ENCODE measurements at regions not wholly inside any gene's neighbourhood (a gene's known extent, or its start where the extent isn't known, plus 50 kb on each side); places are given as distances from the start of the nearest gene placed in this dataset.

DNA sequence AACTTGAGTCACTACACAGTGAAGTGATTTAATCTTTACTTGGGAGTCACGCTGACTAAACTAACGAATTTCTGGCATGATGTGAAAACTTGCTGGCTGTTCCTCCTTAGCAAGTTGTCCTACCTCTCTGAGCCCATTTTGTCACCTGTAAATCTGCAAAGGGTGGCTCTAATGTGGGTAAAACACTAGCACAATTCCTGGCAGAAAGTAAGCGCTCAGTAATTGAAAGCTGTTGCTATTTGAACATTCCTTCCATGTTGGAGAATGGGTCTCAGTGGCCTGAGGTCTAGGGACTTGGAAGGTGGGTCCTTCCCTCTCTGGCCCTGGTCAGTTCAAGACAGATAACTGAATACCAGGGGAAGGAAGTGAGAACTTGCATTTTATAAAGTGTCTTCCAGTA, 309.0 kb upstream of the PROX1 start:
- POLR2A ChIA-PET = no interaction called here
- H3K9me2 ChIP-seq = no peaks in the 10 kb centered on the region
- H4K20me1 ChIP-seq (ENCODE audit: insufficient read depth) = no peaks in the 10 kb centered on the region

DNA sequence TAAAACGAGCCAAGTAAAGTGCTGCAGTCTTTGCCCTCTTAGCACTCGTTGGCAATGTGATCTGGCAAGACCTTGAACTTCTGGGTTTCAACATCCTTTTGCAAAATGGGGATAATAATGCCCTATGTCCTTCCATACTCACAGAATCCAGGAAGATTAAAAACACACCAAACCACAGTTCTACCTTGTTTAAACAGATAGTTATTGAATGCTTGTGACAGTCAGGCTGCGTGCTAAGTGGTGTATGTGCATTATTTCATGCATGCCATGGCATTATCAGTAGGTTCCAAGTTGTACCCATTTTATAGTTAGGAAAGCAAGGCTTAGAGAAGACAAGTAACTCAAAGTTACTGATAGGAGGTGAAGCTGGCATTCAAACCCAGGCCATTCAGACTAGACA, 308.6 kb upstream of the PROX1 start:
- 10% methylated on average over 3 of the region's 3 CpGs for WGBS (ENCODE audit: low lambda C conversion rate)
- no peaks in the 10 kb centered on the region for H3K27me3 ChIP-seq (ENCODE audit: insufficient read depth)
- CTCF ChIA-PET = no interaction called here
- no peaks in the 10 kb centered on the region for H3F3A ChIP-seq (replicated peaks; ENCODE audit: insufficient read depth)
- H3K9me3 ChIP-seq = no peaks in the 10 kb centered on the region
- no peaks in the 10 kb centered on the region for H3K79me2 ChIP-seq (ENCODE audit: insufficient read depth)
- no peak overlapping the region for H3K4me3 ChIP-seq (ENCODE audit: low read depth in 2 of 2, low read length in 1 of 2)
- H4K20me1 ChIP-seq (ENCODE audit: insufficient read depth) = no peaks in the 10 kb centered on the region
- POLR2A ChIA-PET = no interaction called here
- H3K9me2 ChIP-seq = no peaks in the 10 kb centered on the region
- no peak overlapping the region for H3K4me2 ChIP-seq
- H3K27ac ChIP-seq (ENCODE audit: low read depth in 2 of 2, low read length in 1 of 2) = no peak overlapping the region
- no peak overlapping the region for H2AFZ ChIP-seq (ENCODE audit: low read depth)
- DNase-seq = no peak
- no peaks in the 10 kb centered on the region for H3K36me3 ChIP-seq (replicated peaks in 1 of 2; ENCODE audit: control insufficient read depth in 1 of 2, insufficient read depth in 2 of 2, low read length in 1 of 2)
- peaks cover 0 to 2% of the 10 kb centered on the region in 2 experiments; a peak in 1 of 4 replicates for H3K4me1 ChIP-seq (ENCODE audit: control insufficient read depth in 1 of 2, insufficient read depth in 2 of 2, low read depth in 1 of 2, low read length in 1 of 2)
- H3K9ac ChIP-seq = no peak overlapping the region
- TF ChIP-seq, protein P1, sequence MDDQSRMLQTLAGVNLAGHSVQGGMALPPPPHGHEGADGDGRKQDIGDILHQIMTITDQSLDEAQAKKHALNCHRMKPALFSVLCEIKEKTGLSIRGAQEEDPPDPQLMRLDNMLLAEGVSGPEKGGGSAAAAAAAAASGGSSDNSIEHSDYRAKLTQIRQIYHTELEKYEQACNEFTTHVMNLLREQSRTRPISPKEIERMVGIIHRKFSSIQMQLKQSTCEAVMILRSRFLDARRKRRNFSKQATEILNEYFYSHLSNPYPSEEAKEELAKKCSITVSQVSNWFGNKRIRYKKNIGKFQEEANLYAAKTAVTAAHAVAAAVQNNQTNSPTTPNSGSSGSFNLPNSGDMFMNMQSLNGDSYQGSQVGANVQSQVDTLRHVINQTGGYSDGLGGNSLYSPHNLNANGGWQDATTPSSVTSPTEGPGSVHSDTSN (IDR thresholded peaks at IDR 0.05) = no peak
- TF ChIP-seq TAF1 (IDR thresholded peaks at IDR 0.05; ENCODE audit: borderline replicate concordance, low read depth, low read length) (no peak), YY1 (IDR thresholded peaks at IDR 0.05; ENCODE audit: low read depth) (no peak), EP300 (IDR thresholded peaks at IDR 0.05; ENCODE audit: borderline replicate concordance in 1 of 2, low read depth in 1 of 2, low read length in 1 of 2) (no peak), RAD21 (IDR thresholded peaks at IDR 0.05; ENCODE audit: low read length) (no peak), MXI1 (IDR thresholded peaks at IDR 0.05; ENCODE audit: low read depth, low read length) (no peak), SIN3A (IDR thresholded peaks at IDR 0.05; ENCODE audit: borderline replicate concordance, low read depth, low read length) (no peak)
- TF ChIP-seq, protein P2, sequence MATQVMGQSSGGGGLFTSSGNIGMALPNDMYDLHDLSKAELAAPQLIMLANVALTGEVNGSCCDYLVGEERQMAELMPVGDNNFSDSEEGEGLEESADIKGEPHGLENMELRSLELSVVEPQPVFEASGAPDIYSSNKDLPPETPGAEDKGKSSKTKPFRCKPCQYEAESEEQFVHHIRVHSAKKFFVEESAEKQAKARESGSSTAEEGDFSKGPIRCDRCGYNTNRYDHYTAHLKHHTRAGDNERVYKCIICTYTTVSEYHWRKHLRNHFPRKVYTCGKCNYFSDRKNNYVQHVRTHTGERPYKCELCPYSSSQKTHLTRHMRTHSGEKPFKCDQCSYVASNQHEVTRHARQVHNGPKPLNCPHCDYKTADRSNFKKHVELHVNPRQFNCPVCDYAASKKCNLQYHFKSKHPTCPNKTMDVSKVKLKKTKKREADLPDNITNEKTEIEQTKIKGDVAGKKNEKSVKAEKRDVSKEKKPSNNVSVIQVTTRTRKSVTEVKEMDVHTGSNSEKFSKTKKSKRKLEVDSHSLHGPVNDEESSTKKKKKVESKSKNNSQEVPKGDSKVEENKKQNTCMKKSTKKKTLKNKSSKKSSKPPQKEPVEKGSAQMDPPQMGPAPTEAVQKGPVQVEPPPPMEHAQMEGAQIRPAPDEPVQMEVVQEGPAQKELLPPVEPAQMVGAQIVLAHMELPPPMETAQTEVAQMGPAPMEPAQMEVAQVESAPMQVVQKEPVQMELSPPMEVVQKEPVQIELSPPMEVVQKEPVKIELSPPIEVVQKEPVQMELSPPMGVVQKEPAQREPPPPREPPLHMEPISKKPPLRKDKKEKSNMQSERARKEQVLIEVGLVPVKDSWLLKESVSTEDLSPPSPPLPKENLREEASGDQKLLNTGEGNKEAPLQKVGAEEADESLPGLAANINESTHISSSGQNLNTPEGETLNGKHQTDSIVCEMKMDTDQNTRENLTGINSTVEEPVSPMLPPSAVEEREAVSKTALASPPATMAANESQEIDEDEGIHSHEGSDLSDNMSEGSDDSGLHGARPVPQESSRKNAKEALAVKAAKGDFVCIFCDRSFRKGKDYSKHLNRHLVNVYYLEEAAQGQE (IDR thresholded peaks at IDR 0.05; ENCODE audit: low read depth, low read length) = no peak
- TF ChIP-seq, protein P3, sequence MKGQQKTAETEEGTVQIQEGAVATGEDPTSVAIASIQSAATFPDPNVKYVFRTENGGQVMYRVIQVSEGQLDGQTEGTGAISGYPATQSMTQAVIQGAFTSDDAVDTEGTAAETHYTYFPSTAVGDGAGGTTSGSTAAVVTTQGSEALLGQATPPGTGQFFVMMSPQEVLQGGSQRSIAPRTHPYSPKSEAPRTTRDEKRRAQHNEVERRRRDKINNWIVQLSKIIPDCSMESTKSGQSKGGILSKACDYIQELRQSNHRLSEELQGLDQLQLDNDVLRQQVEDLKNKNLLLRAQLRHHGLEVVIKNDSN (IDR thresholded peaks at IDR 0.05; ENCODE audit: borderline replicate concordance, low read depth) = no peak
- TF ChIP-seq, protein P4, sequence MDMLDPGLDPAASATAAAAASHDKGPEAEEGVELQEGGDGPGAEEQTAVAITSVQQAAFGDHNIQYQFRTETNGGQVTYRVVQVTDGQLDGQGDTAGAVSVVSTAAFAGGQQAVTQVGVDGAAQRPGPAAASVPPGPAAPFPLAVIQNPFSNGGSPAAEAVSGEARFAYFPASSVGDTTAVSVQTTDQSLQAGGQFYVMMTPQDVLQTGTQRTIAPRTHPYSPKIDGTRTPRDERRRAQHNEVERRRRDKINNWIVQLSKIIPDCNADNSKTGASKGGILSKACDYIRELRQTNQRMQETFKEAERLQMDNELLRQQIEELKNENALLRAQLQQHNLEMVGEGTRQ (IDR thresholded peaks at IDR 0.05; ENCODE audit: borderline replicate concordance, low read depth, low read length) = no peak

More for the DNA sequence above, 309.0 kb upstream of the PROX1 start:
- CTCF ChIA-PET = no interaction called here
- Histone ChIP-seq H3K27me3 (ENCODE audit: insufficient read depth) (no peaks in the 10 kb centered on the region), H2AFZ (ENCODE audit: low read depth) (no peak overlapping the region), H3K79me2 (ENCODE audit: insufficient read depth) (no peaks in the 10 kb centered on the region), H3K9ac (no peak overlapping the region), H3K27ac (ENCODE audit: low read depth in 2 of 2, low read length in 1 of 2) (no peak overlapping the region), H3K4me1 (ENCODE audit: control insufficient read depth in 1 of 2, insufficient read depth in 2 of 2, low read depth in 1 of 2, low read length in 1 of 2) (peaks cover 0 to 2% of the 10 kb centered on the region in 2 experiments; a peak in 1 of 4 replicates), H3K4me3 (ENCODE audit: low read depth in 2 of 2, low read length in 1 of 2) (no peak overlapping the region), H3K36me3 (replicated peaks in 1 of 2; ENCODE audit: control insufficient read depth in 1 of 2, insufficient read depth in 2 of 2, low read length in 1 of 2) (no peaks in the 10 kb centered on the region), H3F3A (replicated peaks; ENCODE audit: insufficient read depth) (no peaks in the 10 kb centered on the region), H3K4me2 (no peak overlapping the region), H3K9me3 (no peaks in the 10 kb centered on the region)
- DNase-seq = no peak
- WGBS (ENCODE audit: low lambda C conversion rate) = 20% methylated on average over 3 of the region's 3 CpGs
- TF ChIP-seq, protein P4 (IDR thresholded peaks at IDR 0.05; ENCODE audit: borderline replicate concordance, low read depth, low read length) = no peak
- TF ChIP-seq JUND (IDR thresholded peaks at IDR 0.05) (no peak), RCOR1 (IDR thresholded peaks at IDR 0.05; ENCODE audit: low read length) (no peak), ELF1 (IDR thresholded peaks at IDR 0.05) (no peak), YY1 (IDR thresholded peaks at IDR 0.05; ENCODE audit: low read depth) (no peak), RXRA (IDR thresholded peaks at IDR 0.05; ENCODE audit: borderline replicate concordance, low read depth) (no peak), EZH2phosphoT487 (IDR thresholded peaks at IDR 0.05; ENCODE audit: borderline replicate concordance, low read depth) (no peak), NFIC (IDR thresholded peaks at IDR 0.05; ENCODE audit: borderline replicate concordance) (no peak), MEF2A (IDR thresholded peaks at IDR 0.05; ENCODE audit: borderline replicate concordance, low read depth) (no peak), FOSL2 (IDR thresholded peaks at IDR 0.05; ENCODE audit: borderline replicate concordance, low read depth) (no peak), FOXJ3 (CRISPR knock-in tag; IDR thresholded peaks at IDR 0.05) (no peak)
- TF ChIP-seq, protein P5, sequence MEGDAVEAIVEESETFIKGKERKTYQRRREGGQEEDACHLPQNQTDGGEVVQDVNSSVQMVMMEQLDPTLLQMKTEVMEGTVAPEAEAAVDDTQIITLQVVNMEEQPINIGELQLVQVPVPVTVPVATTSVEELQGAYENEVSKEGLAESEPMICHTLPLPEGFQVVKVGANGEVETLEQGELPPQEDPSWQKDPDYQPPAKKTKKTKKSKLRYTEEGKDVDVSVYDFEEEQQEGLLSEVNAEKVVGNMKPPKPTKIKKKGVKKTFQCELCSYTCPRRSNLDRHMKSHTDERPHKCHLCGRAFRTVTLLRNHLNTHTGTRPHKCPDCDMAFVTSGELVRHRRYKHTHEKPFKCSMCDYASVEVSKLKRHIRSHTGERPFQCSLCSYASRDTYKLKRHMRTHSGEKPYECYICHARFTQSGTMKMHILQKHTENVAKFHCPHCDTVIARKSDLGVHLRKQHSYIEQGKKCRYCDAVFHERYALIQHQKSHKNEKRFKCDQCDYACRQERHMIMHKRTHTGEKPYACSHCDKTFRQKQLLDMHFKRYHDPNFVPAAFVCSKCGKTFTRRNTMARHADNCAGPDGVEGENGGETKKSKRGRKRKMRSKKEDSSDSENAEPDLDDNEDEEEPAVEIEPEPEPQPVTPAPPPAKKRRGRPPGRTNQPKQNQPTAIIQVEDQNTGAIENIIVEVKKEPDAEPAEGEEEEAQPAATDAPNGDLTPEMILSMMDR (IDR thresholded peaks at IDR 0.05) = no peak

All from SK-N-SH (cell line).